GM23338 (cell line): ENCODE measurements at regions not wholly inside any gene's neighbourhood (a gene's known extent, or its start where the extent isn't known, plus 50 kb on each side); places are given as distances from the start of the nearest gene placed in this dataset.

ENCODE experiments used
- ATAC-seq: fragments of 200-7000 bp; cut with Tn5 transposase; 3 replicates; pipeline ENCODE4 v1.9.1; 2020
- DNase-seq: peaks from one replicate; pipeline ENCODE4 v3.0.0-alpha.2; 2015; ENCODE audit warnings: low spot score
- H2AFZ ChIP-seq: fragments of 200-600 bp; sonication (generic); 2 replicates; pipeline ENCODE4 v1.8.0; 2016; ENCODE audit warnings: antibody characterized with exemption, mild to moderate bottlenecking, moderate library complexity
- H3F3A ChIP-seq: fragments of 200-600 bp; sonication (generic); replicated peaks from 2 replicates; pipeline ENCODE4 v1.8.0; 2017; ENCODE audit warnings: antibody characterized with exemption, mixed run types, low read depth
- H3K27ac ChIP-seq: fragments of 200-600 bp; sonication (generic); 2 replicates; pipeline ENCODE4 v1.6.1; 2016; ENCODE audit warnings: low read depth
- H3K27me3 ChIP-seq: fragments of 200-600 bp; sonication (generic); 2 replicates; pipeline ENCODE4 v1.8.0; 2016; ENCODE audit warnings: mild to moderate bottlenecking, mixed run types, moderate library complexity; ENCODE audit not compliant: insufficient read depth
- H3K36me3 ChIP-seq: fragments of 200-600 bp; sonication (generic); 2 replicates; pipeline ENCODE4 v1.8.0; 2016; ENCODE audit warnings: mild to moderate bottlenecking; ENCODE audit not compliant: insufficient read depth
- H3K4me1 ChIP-seq: fragments of 200-600 bp; sonication (generic); 2 replicates; pipeline ENCODE4 v1.8.0; 2016; ENCODE audit warnings: mild to moderate bottlenecking, moderate library complexity; ENCODE audit not compliant: insufficient read depth
- H3K4me2 ChIP-seq: fragments of 200-600 bp; sonication (generic); 2 replicates; pipeline ENCODE4 v1.7.1; 2017; ENCODE audit warnings: mixed run types
- H3K4me3 ChIP-seq: fragments of 200-600 bp; sonication (generic); 2 replicates; pipeline ENCODE4 v1.6.1; 2016; ENCODE audit warnings: mixed run types
- H3K79me2 ChIP-seq: fragments of 200-600 bp; sonication (generic); replicated peaks from 2 replicates; pipeline ENCODE4 v1.8.0; 2017; ENCODE audit warnings: mild to moderate bottlenecking; ENCODE audit not compliant: insufficient read depth
- H3K9me2 ChIP-seq: fragments of 200-600 bp; sonication (generic); 2 replicates; pipeline ENCODE4 v1.8.0; 2017; ENCODE audit not compliant: insufficient read depth
- H4K20me1 ChIP-seq: fragments of 200-600 bp; sonication (generic); replicated peaks from 2 replicates; pipeline ENCODE4 v1.8.0; 2017; ENCODE audit warnings: mild to moderate bottlenecking; ENCODE audit not compliant: insufficient read depth
- H3K27ac Mint-ChIP-seq: 2 replicates; pipeline ENCODE4 v1.8.0; 2020; ENCODE audit warnings: inconsistent platforms, mild to moderate bottlenecking, moderate library complexity, mixed read lengths
- H3K27me3 Mint-ChIP-seq: 3 replicates; pipeline ENCODE4 v1.8.0; 2022; ENCODE audit warnings: low read depth, mild to moderate bottlenecking, moderate library complexity, mixed read lengths, inconsistent platforms; ENCODE audit not compliant: insufficient read depth, poor library complexity
- H3K36me3 Mint-ChIP-seq: 3 replicates; pipeline ENCODE4 v1.8.0; 2021; ENCODE audit warnings: low read depth, mild to moderate bottlenecking, inconsistent platforms, moderate library complexity, mixed read lengths
- H3K4me1 Mint-ChIP-seq: 3 replicates; pipeline ENCODE4 v1.8.0; 2020; ENCODE audit warnings: mild to moderate bottlenecking, inconsistent platforms, mixed read lengths
- H3K4me3 Mint-ChIP-seq: 3 replicates; pipeline ENCODE4 v1.8.0; 2021; ENCODE audit warnings: moderate library complexity, mild to moderate bottlenecking, inconsistent platforms, mixed read lengths
- H3K9me3 Mint-ChIP-seq: 3 replicates; pipeline ENCODE4 v1.8.0; 2020; ENCODE audit warnings: moderate library complexity, mild to moderate bottlenecking, inconsistent platforms, mixed read lengths
- CREB1 ChIP-seq: fragments of 250-450 bp; sonication (Bioruptor Pico); IDR thresholded peaks from 2 replicates; pipeline ENCODE4 v1.5.0; 2020; ENCODE audit warnings: low read depth, mild to moderate bottlenecking, moderate library complexity
- EZH2 ChIP-seq: fragments of 200-600 bp; sonication (generic); IDR thresholded peaks from one replicate; pipeline ENCODE4 v1.8.0; 2017; ENCODE audit warnings: antibody characterized with exemption, mild to moderate bottlenecking, low read depth; ENCODE audit not compliant: unreplicated experiment
- EZH2phosphoT487 ChIP-seq: fragments of 200-600 bp; sonication (generic); IDR thresholded peaks from one replicate; pipeline ENCODE4 v1.8.1; 2018; ENCODE audit warnings: antibody characterized with exemption; ENCODE audit not compliant: unreplicated experiment
- JUNB ChIP-seq: IDR thresholded peaks from one replicate; pipeline ENCODE4 v1.6.1; 2016; ENCODE audit warnings: antibody characterized with exemption; ENCODE audit not compliant: unreplicated experiment
- NANOG ChIP-seq: IDR thresholded peaks from 2 replicates; pipeline ENCODE4 v1.6.1; 2016; ENCODE audit warnings: antibody characterized with exemption, borderline replicate concordance
- POLR2AphosphoS5 ChIP-seq: IDR thresholded peaks from 2 replicates; pipeline ENCODE4 v1.6.1; 2016; ENCODE audit warnings: antibody characterized with exemption, low read depth
- REST ChIP-seq: IDR thresholded peaks from one replicate; pipeline ENCODE4 v1.6.1; 2018; ENCODE audit warnings: antibody characterized with exemption; ENCODE audit not compliant: unreplicated experiment
- STAT1 ChIP-seq: IDR thresholded peaks from one replicate; pipeline ENCODE4 v1.6.1; 2016; ENCODE audit warnings: antibody characterized with exemption; ENCODE audit not compliant: unreplicated experiment
- ZNF114 ChIP-seq: fragments of 250-450 bp; sonication (Bioruptor Pico); IDR thresholded peaks from 2 replicates; pipeline ENCODE4 v1.5.0; 2020; ENCODE audit warnings: mild to moderate bottlenecking, moderate library complexity
- ZNF331 ChIP-seq: fragments of 250-450 bp; sonication (Bioruptor Pico); IDR thresholded peaks from 2 replicates; pipeline ENCODE4 v1.5.0; 2020; ENCODE audit warnings: low read depth, mild to moderate bottlenecking, moderate library complexity
- TF ChIP-seq, protein P1 (sequence below): IDR thresholded peaks from 2 replicates; pipeline ENCODE4 v1.6.1; 2016; ENCODE audit warnings: antibody characterized with exemption

DNA sequence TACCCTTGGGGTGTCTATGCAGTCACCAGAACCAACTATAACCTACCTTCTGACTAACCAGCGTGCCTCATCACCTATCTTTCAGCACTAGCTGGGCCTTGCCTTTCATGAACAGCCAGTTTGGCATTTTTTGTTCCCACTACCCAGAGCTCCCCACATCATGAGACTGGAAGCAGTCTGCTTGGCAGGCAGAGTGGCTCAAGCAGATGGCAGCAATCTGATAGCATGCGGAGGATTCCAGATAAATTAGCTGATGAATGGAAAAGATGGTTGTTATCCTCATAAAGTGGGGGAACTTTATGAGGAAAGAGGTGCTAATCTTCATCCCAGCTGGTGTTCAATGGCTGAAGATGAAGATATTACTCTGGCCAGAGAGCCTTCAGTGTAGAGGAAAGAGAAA is 243.2 kb upstream of the EDA2R start:
- Mint-ChIP-seq H3K4me1 (no peaks in the 10 kb centered on the region), H3K27ac (no peak overlapping the region), H3K36me3 (no peaks in the 10 kb centered on the region), H3K27me3 (no peaks in the 10 kb centered on the region), H3K4me3 (no peak overlapping the region), H3K9me3 (no peaks in the 10 kb centered on the region)
- Histone ChIP-seq H4K20me1 (no peaks in the 10 kb centered on the region), H3K27me3 (no peaks in the 10 kb centered on the region), H3K9me2 (no peaks in the 10 kb centered on the region), H2AFZ (no peak overlapping the region), H3F3A (no peaks in the 10 kb centered on the region), H3K36me3 (no peaks in the 10 kb centered on the region), H3K4me1 (no peaks in the 10 kb centered on the region), H3K79me2 (no peaks in the 10 kb centered on the region), H3K4me3 (no peak overlapping the region), H3K27ac (no peak overlapping the region), H3K4me2 (no peak overlapping the region)
- TF ChIP-seq, protein P1, sequence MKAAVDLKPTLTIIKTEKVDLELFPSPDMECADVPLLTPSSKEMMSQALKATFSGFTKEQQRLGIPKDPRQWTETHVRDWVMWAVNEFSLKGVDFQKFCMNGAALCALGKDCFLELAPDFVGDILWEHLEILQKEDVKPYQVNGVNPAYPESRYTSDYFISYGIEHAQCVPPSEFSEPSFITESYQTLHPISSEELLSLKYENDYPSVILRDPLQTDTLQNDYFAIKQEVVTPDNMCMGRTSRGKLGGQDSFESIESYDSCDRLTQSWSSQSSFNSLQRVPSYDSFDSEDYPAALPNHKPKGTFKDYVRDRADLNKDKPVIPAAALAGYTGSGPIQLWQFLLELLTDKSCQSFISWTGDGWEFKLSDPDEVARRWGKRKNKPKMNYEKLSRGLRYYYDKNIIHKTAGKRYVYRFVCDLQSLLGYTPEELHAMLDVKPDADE, result no peak
- TF ChIP-seq NANOG (no peak), JUNB (no peak), CREB1 (CRISPR knock-in tag) (no peak)
- ATAC-seq, result no peak
- DNase-seq, result no peak

- no peaks in the 10 kb centered on the region for H3K27me3 ChIP-seq
- no peak overlapping the region for H3K4me3 Mint-ChIP-seq
- no peaks in the 10 kb centered on the region for H3F3A ChIP-seq
- no peak overlapping the region for H3K4me2 ChIP-seq
- no peak overlapping the region for H3K27ac Mint-ChIP-seq
- no peaks in the 10 kb centered on the region for H3K9me3 Mint-ChIP-seq
- H3K27me3 Mint-ChIP-seq, result no peaks in the 10 kb centered on the region
- ATAC-seq, result no peak
- no peak overlapping the region for H2AFZ ChIP-seq
- no peaks in the 10 kb centered on the region for H3K4me1 Mint-ChIP-seq
- no peak for DNase-seq
- H3K36me3 Mint-ChIP-seq, result no peaks in the 10 kb centered on the region
- H4K20me1 ChIP-seq, result no peaks in the 10 kb centered on the region
- no peaks in the 10 kb centered on the region for H3K9me2 ChIP-seq
- no peaks in the 10 kb centered on the region for H3K4me1 ChIP-seq
- H3K4me3 ChIP-seq, result no peak overlapping the region
- H3K79me2 ChIP-seq, result no peaks in the 10 kb centered on the region
- H3K27ac ChIP-seq, result no peak overlapping the region
- H3K36me3 ChIP-seq, result no peaks in the 10 kb centered on the region
- TF ChIP-seq, protein P1, result no peak
- no peak for TF ChIP-seq ZNF114 (CRISPR knock-in tag)
- no peak for TF ChIP-seq EZH2
- TF ChIP-seq STAT1, result no peak
- no peak for TF ChIP-seq CREB1 (CRISPR knock-in tag)
- TF ChIP-seq JUNB, result no peak
- no peak for TF ChIP-seq EZH2phosphoT487
- TF ChIP-seq POLR2AphosphoS5, result no peak
- TF ChIP-seq REST, result no peak
- no peak for TF ChIP-seq NANOG
- TF ChIP-seq ZNF331 (CRISPR knock-in tag), result no peak
Measured at GRCh38 chrX:66876776-66877175, 237.9 kb upstream of the EDA2R start.
